ENCODE measurements at regions not wholly inside any gene's neighbourhood (a gene's known extent, or its start where the extent isn't known, plus 50 kb on each side); places are given as distances from the start of the nearest gene placed in this dataset.

GRCh38 chr10:131636841-131637724 lies 263.7 kb upstream of the PPP2R2D start:
- TF ChIP-seq CTCF (IDR thresholded peaks at IDR 0.05; ENCODE audit: poor library complexity, severe bottlenecking) (no peak), MXI1 (conservative IDR thresholded peaks at IDR 0.05; ENCODE audit: poor library complexity, severe bottlenecking) (no peak), EZH2 (IDR thresholded peaks at IDR 0.05; ENCODE audit: borderline replicate concordance, insufficient read depth, low read length, poor library complexity, severe bottlenecking) (no peak), EP300 (conservative IDR thresholded peaks at IDR 0.05; ENCODE audit: poor library complexity, severe bottlenecking) (no peak), POLR2AphosphoS5 (IDR thresholded peaks at IDR 0.05) (no peak), REST (IDR thresholded peaks at IDR 0.05; ENCODE audit: borderline replicate concordance) (no peak), TAF1 (IDR thresholded peaks at IDR 0.05; ENCODE audit: low read depth) (no peak), SMC3 (conservative IDR thresholded peaks at IDR 0.05; ENCODE audit: poor library complexity) (no peak), RAD21 (conservative IDR thresholded peaks at IDR 0.05) (no peak)
